Stomach (tissue), 8 donors: ENCODE measurements at regions not wholly inside any gene's neighbourhood (a gene's known extent, or its start where the extent isn't known, plus 50 kb on each side); places are given as distances from the start of the nearest gene placed in this dataset.

ENCODE experiments used
- DNase-seq, 2 donors: peaks; one replicate each; pipeline versions ENCODE4 v3.0.0 to v3.0.0-alpha.2; 2013 to 2019
- H3K27ac ChIP-seq, 5 donors: fragments of 200-600 bp in 4 of 5; sonication (generic) in 4 of 5; one replicate each; pipeline ENCODE4 v1.5.1; 2013 to 2019; ENCODE audit warnings: mild to moderate bottlenecking in 1 of 5, moderate library complexity in 1 of 5
- H3K27me3 ChIP-seq, 3 donors: fragments of 200-600 bp; sonication (generic); one replicate each; pipeline ENCODE4 v1.5.1; 2017 to 2019; ENCODE audit warnings: mixed run types in 1 of 3
- H3K36me3 ChIP-seq, 4 donors: fragments of 200-600 bp; sonication (generic); 1 replicate in 3 of 4; 2 replicates in 1 of 4; pipeline ENCODE4 v1.5.1; 2016 to 2019
- H3K4me1 ChIP-seq, 4 donors: fragments of 200-600 bp; sonication (generic); one replicate each; pipeline ENCODE4 v1.5.1; 2016 to 2019
- H3K4me3 ChIP-seq, 4 donors: fragments of 200-600 bp; sonication (generic) in 3 of 4; one replicate each; pipeline ENCODE4 v1.5.1; 2016 to 2019; ENCODE audit warnings: mild to moderate bottlenecking in 1 of 4
- H3K9me3 ChIP-seq, 4 donors: fragments of 200-600 bp; sonication (generic); one replicate each; pipeline ENCODE4 v1.5.1; 2016 to 2019
- CTCF ChIP-seq, 7 experiments: fragments of 450-650 bp in 4 of 7; fragments of 200-600 bp in 3 of 7; sonication (generic) in 3 of 7; IDR thresholded peaks; one replicate each; pipeline ENCODE4 v1.5.1; 2016 to 2019; ENCODE audit warnings: antibody characterized with exemption in 7 of 7, control low read depth in 2 of 7, mild to moderate bottlenecking in 1 of 7
- EP300 ChIP-seq: sonication (generic); formaldehyde crosslinking; IDR thresholded peaks from one replicate; pipeline ENCODE4 v1.6.1; 2017; ENCODE audit warnings: antibody characterized with exemption
- POLR2A ChIP-seq, 4 donors: fragments of 450-650 bp; IDR thresholded peaks; one replicate each; pipeline ENCODE4 v1.6.1; 2016; ENCODE audit warnings: antibody characterized with exemption in 4 of 4, control low read depth in 2 of 4, mild to moderate bottlenecking in 1 of 4, moderate library complexity in 1 of 4
- POLR2AphosphoS5 ChIP-seq, 3 donors: sonication (generic); formaldehyde crosslinking; IDR thresholded peaks; one replicate each; pipeline ENCODE4 v1.6.1; 2016; ENCODE audit warnings: antibody characterized with exemption in 3 of 3
- WGBS, 5 donors: extraction: QIAGEN DNeasy Blood & Tissue Kit in 3 of 5; methylation state at CpG; one replicate each; pipeline versions ENCODE4 v1.1.5 to v1.1.7; 2013 to 2018; 5-methylcytosine and 5-hydroxymethylcytosine counted together
- intact Hi-C: fragments of 100-400 bp; cut with DNase I; formaldehyde crosslinking; loops from one replicate; pipeline ENCODE4 v1.15.1; 2023; ENCODE audit warnings: low total_unique reads
- donor health status: healthy with polysubstance abuse.
- donor health status: Bipolar disorder and iron deficiency.
- donor health status: healthy.

- no peaks in the 10 kb centered on the region for H3K36me3 ChIP-seq
- no peak overlapping the region for H3K4me3 ChIP-seq
- H3K27me3 ChIP-seq, result no peaks in the 10 kb centered on the region
- WGBS, 5 donors, result 69 to 88% (median 82%) methylated on average over 3 of the region's 3 CpGs
- no peaks in the 10 kb centered on the region for H3K9me3 ChIP-seq
- intact Hi-C loops, result no loop called here
- no peak for DNase-seq
- TF ChIP-seq CTCF (IDR thresholded peaks at IDR 0.05) (no peak), EP300 (no peak), POLR2A (IDR thresholded peaks at IDR 0.05) (no peak)
- H3K27ac ChIP-seq, result no peak overlapping the region
- H3K4me1 ChIP-seq, result no peaks in the 10 kb centered on the region
These were observed 310.6 kb downstream of the MAP2K6 start for GRCh38 chr17:69725146-69725545.

DNA sequence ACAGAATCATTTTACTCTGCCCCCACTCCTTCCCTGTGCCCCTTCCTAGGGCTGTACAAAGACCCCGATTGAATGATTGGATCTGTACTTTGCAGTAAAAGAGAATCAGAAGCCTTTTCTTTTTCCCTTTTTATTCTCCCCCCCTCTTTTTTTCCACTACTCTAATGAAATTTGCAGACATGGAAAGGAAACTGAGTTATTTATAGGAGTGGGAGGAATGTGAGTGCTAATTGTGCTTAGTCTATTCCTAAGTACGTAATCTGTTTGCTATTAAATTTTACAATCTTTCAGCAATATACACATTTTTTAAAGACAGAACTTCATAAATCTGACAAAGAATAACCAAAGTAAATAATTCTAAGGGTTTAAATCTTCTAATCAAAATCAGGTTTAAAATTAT lies 314.3 kb downstream of the MAP2K6 start:
- H3K27ac ChIP-seq, result no peak overlapping the region
- no peak overlapping the region for H3K4me3 ChIP-seq
- no peaks in the 10 kb centered on the region for H3K36me3 ChIP-seq
- H3K4me1 ChIP-seq, result peaks cover 0 to 17% (median 4%) of the 10 kb centered on the region in 4 donors
- TF ChIP-seq CTCF (IDR thresholded peaks at IDR 0.05) (no peak), EP300 (no peak), POLR2A (IDR thresholded peaks at IDR 0.05) (no peak), POLR2AphosphoS5 (IDR thresholded peaks at IDR 0.05) (no peak)
- no peaks in the 10 kb centered on the region for H3K9me3 ChIP-seq
- intact Hi-C loops, result no loop called here
- 84 to 92% (median 87%) methylated on average over 2 of the region's 2 CpGs for WGBS, 5 donors
- no peak for DNase-seq
- no peaks in the 10 kb centered on the region for H3K27me3 ChIP-seq

DNA sequence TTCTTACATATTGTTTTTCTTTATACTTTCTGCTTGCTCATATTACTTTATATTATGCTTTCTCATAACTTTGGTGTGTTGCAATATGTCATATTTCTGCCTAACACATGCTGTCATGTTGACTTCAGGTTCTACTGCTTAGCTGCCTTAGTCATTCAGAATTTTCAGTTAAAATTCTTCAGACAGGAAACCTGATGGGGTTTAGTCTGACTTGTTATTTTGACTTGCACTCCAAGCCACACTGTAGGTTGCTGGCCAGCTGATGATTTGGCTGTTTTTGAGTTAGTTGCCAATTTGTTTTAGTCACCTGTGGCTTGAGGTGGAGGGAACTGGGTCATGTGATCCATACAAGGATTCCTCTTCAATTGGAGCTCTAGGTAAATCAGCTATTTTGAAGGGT lies 315.4 kb downstream of the MAP2K6 start:
- intact Hi-C loops, result no loop called here
- no peaks in the 10 kb centered on the region for H3K27me3 ChIP-seq
- H3K36me3 ChIP-seq, result no peaks in the 10 kb centered on the region
- no peak overlapping the region for H3K27ac ChIP-seq
- no peak overlapping the region for H3K4me3 ChIP-seq
- H3K9me3 ChIP-seq, result no peaks in the 10 kb centered on the region
- TF ChIP-seq CTCF (IDR thresholded peaks at IDR 0.05), result no peak
- no peak for TF ChIP-seq EP300
- no peak for TF ChIP-seq POLR2AphosphoS5 (IDR thresholded peaks at IDR 0.05)
- no peak for TF ChIP-seq POLR2A (IDR thresholded peaks at IDR 0.05)
- H3K4me1 ChIP-seq, result peaks cover 0 to 20% (median 4%) of the 10 kb centered on the region in 4 donors
- no peak for DNase-seq

DNA sequence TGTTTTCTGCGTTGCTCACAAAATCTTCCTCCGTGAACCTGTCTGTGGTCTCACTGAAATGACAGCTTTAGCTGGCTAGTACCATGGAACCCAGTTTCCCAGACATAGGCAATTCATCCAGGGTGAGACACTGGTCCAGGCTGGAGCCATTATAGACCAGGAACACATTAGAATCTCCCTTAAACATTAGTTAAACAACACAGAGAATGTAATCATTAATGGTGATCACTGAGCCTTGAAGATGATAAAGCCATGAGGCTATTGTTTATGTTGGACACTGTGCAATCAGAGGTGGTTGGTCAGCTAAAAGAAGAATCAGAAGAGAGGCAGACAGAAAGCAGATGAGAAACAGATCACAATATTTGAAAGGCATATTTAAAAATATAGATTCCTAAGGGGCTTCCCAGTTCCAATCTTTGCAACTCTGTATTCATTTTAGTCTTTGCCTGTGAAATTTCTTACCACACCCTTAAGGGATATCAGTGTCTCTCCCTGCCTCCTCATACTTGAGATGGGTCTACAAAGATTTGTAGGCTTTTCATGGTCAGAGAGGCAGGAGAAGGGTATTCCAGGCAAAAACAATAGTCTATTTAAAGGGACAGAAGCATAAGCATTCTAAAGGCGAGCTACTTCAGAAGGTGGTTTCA lies 317.9 kb downstream of the MAP2K6 start:
- no peaks in the 10 kb centered on the region for H3K36me3 ChIP-seq
- H3K9me3 ChIP-seq, result no peaks in the 10 kb centered on the region
- TF ChIP-seq POLR2A (IDR thresholded peaks at IDR 0.05), result no peak
- no peak for TF ChIP-seq POLR2AphosphoS5 (IDR thresholded peaks at IDR 0.05)
- no peak for TF ChIP-seq EP300
- TF ChIP-seq CTCF (IDR thresholded peaks at IDR 0.05), result no peak
- H3K27me3 ChIP-seq, result no peaks in the 10 kb centered on the region
- WGBS, 5 donors, result 69 to 84% (median 76%) methylated on average over 3 of the region's 3 CpGs
- H3K4me3 ChIP-seq, result no peak overlapping the region
- H3K27ac ChIP-seq, result no peak overlapping the region
- peak in 1 of 2 donors; percentile 23 for DNase-seq
- peaks cover 0 to 20% (median 4%) of the 10 kb centered on the region in 4 donors for H3K4me1 ChIP-seq
- intact Hi-C loops, result no loop called here
